ENCODE measurements at regions not wholly inside any gene's neighbourhood (a gene's known extent, or its start where the extent isn't known, plus 50 kb on each side); places are given as distances from the start of the nearest gene placed in this dataset.
"Not testable (repeated sequence)": the region's sequence is repeated elsewhere in the genome, so short reads cannot be mapped to it uniquely, and the experiment has no call there.

DNA sequence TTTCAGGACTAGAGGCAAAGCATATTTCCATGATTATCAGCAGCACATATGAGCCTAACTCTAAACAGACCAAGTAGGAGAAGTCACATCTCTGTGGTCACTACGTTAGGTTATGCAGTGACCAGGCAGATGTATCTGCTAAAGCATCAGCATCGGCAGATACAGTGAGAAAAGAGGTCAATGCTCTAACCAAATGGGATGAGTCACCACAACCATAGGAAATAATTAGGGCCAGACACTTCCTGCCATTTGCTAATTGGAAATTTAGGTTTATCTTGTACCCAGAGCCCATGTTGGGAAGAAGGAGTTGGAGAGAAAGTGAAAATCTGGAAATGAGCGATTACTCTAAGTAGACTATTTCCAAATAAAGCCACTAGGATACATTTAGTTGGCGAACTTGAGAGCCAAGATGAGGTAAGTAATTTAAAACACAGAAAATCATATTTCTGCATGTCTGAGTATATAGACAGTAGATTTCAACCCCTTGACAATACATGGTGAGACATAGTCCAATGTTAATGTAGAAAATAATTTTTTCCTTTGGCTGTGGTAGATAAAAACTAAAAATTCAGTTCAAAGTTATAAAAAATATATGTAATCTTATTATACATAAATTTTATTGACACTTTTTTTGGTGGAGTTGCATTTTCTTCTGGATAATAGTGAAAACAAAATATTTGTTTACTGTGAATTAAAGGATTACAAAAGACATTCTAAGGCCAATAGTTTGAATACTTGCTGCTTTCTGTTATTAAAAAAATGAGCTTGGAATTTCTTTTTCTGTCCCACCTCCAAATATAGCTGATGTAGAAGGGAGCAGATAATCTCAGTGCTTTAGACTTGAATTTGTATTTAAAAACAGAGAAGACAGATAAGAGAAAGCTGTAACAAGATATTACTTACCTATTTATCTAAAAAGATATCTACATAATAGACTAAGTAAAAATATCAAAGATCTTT lies 104.4 kb upstream of the CSNK1A1L start:
- no peak for DNase-seq

DNA sequence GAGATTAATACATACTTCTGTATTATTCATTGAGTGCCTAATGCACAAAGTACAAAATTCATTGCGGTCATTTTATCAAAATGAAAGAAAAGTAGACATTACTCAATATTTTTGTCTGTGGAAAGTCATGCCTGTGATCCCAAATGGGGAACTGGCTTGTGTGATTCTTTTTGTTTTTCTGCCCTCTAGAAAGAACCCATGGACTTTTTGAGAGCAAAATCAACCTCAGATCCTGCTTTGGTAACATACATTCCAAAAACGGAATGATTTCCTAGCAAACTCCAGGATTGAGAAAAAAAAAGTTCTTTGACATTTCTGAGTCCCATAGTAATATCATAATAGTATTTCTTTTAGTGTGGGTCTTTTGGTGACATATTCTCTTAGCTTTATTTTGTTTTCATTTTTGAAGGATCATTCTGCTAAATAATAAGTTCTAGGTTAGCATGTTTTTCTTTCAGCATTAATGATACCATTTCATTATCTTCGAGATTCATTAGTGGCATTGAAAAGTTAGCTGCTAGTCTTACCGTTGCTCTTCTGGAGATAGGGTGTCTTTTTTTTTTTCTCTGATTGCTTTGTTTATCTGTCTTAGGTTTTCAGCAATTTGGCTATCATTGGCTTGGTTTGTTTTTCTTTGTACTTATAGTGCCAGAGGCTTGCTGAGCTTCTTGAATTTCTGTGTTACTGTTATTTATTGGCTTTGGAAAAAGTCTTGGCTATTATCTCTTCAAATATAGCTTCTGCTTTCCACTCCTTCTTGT lies 102.4 kb upstream of the CSNK1A1L start:
- DNase-seq, result no peak

DNA sequence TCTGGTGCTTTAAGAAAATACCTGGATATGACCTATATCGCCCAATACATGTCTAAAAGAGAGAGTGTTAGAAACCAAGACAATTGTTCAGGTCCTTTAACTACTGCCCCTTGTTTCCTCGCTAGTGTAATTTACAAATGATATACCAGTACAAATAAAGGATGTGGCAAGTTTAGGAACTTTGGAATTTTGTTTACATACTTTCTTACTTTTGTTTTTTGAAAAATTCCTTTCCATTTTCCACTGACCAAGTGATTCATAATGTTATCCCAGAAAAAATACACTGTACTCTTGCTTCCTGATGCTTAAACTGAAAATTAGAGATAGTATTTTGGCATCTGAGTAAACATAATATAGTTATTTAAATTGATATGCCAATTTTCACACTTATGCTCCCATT lies 96.8 kb upstream of the CSNK1A1L start:
- no peak for DNase-seq

DNA sequence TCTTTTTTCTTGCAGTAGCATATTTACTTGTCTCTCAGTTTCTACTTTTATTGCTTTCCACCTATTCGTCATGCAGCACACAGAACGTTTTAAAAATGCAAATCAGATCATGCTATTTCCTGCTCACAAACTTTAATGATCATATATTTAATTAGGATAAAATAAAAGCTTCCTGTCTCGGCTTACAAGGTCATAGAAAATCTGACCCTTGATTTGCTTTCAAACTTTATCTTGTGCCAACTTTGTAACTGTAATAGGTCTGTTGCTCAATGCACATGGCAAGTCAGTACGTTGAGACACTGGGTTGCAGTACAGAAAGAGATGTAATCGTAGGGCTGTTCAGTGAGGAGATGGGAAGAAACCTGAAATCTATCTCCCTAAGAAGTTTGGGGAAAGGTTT lies 95.6 kb upstream of the CSNK1A1L start:
- no peak for DNase-seq

DNA sequence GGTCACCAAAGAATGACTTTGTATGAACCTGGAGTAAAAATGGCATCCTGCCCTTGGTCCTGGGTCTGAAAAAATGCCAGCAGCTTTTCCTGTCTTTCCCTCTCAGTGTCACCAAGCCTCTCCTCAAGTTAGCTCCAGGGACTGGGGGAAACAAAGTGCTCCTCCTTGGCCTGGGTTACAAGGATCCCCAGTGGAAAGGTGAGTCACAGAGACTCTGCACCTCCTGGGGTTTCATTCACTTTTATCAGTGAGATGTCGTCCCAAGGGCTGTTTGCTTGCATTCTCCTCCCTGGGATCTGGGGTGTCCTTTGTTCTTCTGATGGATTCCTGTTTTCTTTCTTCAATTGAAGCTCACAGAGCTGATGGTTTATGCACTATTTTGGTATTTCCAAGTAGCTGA lies 93.2 kb upstream of the CSNK1A1L start:
- no peak for DNase-seq

GRCh38 chr13:37195621-37196020 lies 90.2 kb upstream of the CSNK1A1L start:
- DNase-seq, result no peak

DNA sequence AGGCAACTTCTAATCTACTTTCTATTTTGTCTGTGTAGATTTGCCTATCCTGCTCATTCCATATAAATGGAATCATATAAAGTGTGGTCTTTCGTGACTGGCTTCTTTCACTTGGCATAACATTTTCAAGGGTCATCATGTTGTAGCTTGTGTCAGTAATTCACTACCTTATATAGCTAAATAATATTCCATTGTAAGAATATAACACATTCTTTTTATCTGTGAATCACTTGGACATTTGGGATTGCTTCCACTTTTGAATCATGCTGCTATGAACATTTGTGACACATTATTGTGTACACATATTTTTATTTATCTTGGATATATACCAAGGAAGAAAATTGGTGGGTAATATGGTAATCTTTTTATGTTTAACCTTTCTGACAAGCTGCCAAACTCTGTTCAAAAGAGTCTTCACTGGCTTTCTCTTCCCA lies 89.0 kb upstream of the CSNK1A1L start:
- no peak for DNase-seq

DNA sequence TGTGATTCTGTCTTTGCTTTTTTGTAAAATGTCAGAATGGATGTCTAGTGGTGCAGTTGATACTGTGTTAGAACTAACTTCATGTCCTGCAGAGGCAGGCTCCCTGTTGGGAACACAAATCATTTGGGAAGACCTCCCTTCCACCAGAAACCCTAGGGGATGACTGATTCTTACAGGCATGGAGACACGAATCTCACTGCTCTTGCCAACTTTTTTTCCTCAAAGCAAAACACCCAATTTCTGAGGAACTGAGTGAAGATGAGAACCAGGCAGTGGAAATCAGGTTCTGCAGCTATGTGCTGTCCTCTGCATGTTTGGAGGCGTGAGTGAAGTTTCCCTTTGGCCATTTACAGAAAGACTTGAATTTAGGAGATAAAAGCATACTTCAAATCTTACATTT lies 87.5 kb upstream of the CSNK1A1L start:
- no peak for DNase-seq

GRCh38 chr13:37187621-37188020 lies 82.2 kb upstream of the CSNK1A1L start:
- no peak for DNase-seq

DNA sequence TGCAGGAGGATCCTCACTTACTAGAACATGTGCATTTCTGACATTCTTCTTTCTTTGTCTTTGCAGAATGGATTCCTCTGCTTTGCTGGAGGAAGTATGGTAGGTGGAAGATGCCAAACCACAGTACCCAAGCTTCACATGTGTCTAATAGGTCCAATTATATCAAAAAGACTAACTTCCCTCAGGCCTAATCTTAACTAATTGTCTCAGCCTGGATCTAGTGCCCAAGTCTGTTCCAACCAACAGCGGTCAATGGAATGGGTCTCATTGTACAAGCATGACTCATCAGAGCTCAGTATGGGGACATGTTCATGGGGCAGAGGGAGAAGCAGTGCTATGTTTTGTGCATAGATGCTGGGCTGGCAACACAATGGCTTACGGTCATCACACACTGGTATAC lies 81.6 kb upstream of the CSNK1A1L start:
- DNase-seq, result no peak

- DNase-seq, result no peak
These were observed 76.2 kb upstream of the CSNK1A1L start for GRCh38 chr13:37181620-37182019.

- DNase-seq, result no peak
These were observed 74.2 kb upstream of the CSNK1A1L start for GRCh38 chr13:37179645-37180044.

GRCh38 chr13:37177125-37177524 lies 71.7 kb upstream of the CSNK1A1L start:
- no peak for DNase-seq

GRCh38 chr13:37175996-37176395 lies 70.5 kb upstream of the CSNK1A1L start:
- DNase-seq, result no peak

DNA sequence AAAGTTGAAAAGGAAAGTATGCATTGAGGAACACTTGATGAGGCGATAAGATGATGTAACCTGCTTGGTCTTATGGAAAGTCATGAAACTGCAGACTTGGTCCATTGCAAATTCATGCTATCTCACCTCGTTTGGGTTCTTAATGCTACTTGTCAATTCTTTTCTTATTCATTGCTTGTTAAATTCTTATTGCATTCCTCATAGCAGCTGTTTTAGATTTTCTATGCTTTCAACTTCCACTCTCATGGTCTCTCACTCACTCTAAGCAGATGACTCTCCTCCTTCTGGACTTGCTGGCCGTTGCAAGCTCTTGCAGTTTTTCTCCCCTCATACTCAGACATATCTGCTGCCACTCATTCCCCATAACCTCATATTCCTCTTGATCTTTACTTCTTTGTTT lies 67.8 kb upstream of the CSNK1A1L start:
- DNase-seq, result no peak

- peak; percentile 82 for DNase-seq
These were observed 66.8 kb upstream of the CSNK1A1L start for GRCh38 chr13:37172226-37172625.

- DNase-seq, result no peak
These were observed 63.5 kb upstream of the CSNK1A1L start for GRCh38 chr13:37168926-37169325.

DNA sequence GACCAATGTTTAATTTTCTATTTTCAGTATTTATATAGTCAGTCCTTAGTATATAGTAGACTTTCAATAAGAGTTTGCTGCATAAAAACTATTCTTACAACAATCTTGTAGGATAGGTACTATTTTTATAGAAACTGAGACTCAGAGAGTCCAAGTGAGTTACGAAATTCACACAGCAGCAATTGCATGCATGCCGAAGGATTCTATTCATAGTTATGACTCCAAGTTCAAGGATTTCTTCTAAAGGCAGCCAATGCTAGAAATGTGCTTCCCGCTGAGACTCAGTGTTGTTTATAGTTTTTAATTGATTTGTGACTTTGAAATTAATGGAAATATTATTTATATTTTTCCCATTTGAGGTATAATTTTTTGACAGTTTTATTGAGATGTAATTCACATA lies 62.7 kb upstream of the CSNK1A1L start:
- DNase-seq, result no peak

DNA sequence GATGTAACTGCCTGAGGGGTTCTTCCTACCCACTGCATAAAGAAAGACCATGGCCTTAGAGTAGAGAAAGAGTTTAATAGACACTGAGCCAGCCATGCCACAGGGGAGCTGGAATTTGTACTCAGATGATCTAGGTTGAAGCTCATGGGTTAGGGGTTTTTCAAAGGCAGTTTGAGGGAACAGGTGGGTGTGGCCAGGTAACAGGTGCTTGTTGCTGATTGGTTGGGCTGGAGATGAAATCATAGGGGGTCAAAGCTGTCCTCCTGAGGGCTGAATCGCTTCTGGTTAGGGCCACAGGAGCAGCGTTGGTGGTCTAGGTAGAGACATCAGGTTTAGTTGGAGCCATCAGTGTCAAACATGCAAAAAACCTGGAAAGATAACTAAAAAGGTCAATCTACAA lies 59.2 kb upstream of the CSNK1A1L start:
- no peak for DNase-seq

GRCh38 chr13:37163641-37164265 lies 58.3 kb upstream of the CSNK1A1L start:
- no peak for DNase-seq

- no peak for DNase-seq
These were observed 53.0 kb upstream of the CSNK1A1L start for GRCh38 chr13:37158481-37158880.

DNA sequence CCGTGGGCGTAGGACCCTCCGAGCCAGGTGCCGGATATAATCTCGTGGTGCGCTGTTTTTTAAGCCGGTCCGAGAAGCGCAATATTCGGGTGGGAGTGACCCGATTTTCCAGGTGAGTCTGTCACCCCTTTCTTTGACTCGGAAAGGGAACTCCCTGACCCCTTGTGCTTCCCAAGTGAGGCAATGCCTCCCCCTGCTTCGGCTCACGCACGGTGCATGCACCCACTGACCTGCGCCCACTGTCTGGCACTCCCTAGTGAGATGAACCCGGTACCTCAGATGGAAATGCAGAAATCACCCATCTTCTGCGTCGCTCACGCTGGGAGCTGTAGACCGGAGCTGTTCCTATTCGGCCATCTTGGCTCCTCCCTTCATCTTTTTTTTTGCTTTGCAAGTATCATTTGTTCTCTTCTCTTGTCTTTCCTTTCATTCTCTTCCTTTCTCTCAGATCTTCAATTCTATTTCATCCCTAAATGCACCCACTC lies 50.2 kb upstream of the CSNK1A1L start:
- DNase-seq, result not testable (repeated sequence)

All from right forelimb (tissue), 1 donor.